ENCODE measurements at regions not wholly inside any gene's neighbourhood (a gene's known extent, or its start where the extent isn't known, plus 50 kb on each side); places are given as distances from the start of the nearest gene placed in this dataset.

- Histone ChIP-seq H3K4me3 (ENCODE audit: low read depth, low read length) (no peak overlapping the region), H3K9me3 (no peaks in the 10 kb centered on the region), H3K27me3 (no peaks in the 10 kb centered on the region), H3K4me1 (no peaks in the 10 kb centered on the region), H3K36me3 (no peaks in the 10 kb centered on the region)
- no peak for TF ChIP-seq CTCF (IDR thresholded peaks at IDR 0.05; ENCODE audit: low read depth, low read length)
- no peak for DNase-seq
Measured at GRCh38 chrX:139237141-139237540, 293.4 kb upstream of the F9 start.

GRCh38 chrX:139234898-139235297, 295.6 kb upstream of the F9 start:
- no peaks in the 10 kb centered on the region for H3K4me1 ChIP-seq
- H3K4me3 ChIP-seq (ENCODE audit: low read depth, low read length) = no peak overlapping the region
- TF ChIP-seq CTCF (IDR thresholded peaks at IDR 0.05; ENCODE audit: low read depth, low read length) = no peak
- H3K36me3 ChIP-seq = no peaks in the 10 kb centered on the region
- no peaks in the 10 kb centered on the region for H3K27me3 ChIP-seq
- no peak for DNase-seq
- H3K9me3 ChIP-seq = no peaks in the 10 kb centered on the region

- H3K36me3 ChIP-seq = no peaks in the 10 kb centered on the region
Measured at GRCh38 chrX:139224953-139225665, 305.4 kb upstream of the F9 start.

GRCh38 chrX:139222511-139223200, 307.9 kb upstream of the F9 start:
- no peaks in the 10 kb centered on the region for H3K4me1 ChIP-seq
- no peaks in the 10 kb centered on the region for H3K36me3 ChIP-seq
- no peak for DNase-seq
- H3K9me3 ChIP-seq = no peaks in the 10 kb centered on the region
- TF ChIP-seq CTCF (IDR thresholded peaks at IDR 0.05; ENCODE audit: low read depth, low read length) = no peak
- no peaks in the 10 kb centered on the region for H3K27me3 ChIP-seq
- H3K4me3 ChIP-seq (ENCODE audit: low read depth, low read length) = no peak overlapping the region

More at GRCh38 chrX:139224953-139225665, 305.4 kb upstream of the F9 start:
- Histone ChIP-seq H3K27me3 (no peaks in the 10 kb centered on the region), H3K4me3 (ENCODE audit: low read depth, low read length) (no peak overlapping the region), H3K4me1 (no peaks in the 10 kb centered on the region), H3K9me3 (no peaks in the 10 kb centered on the region)
- no peak for DNase-seq
- no peak for TF ChIP-seq CTCF (IDR thresholded peaks at IDR 0.05; ENCODE audit: low read depth, low read length)

GRCh38 chrX:139213241-139213709, 317.3 kb upstream of the F9 start:
- no peak overlapping the region for H3K4me3 ChIP-seq (ENCODE audit: low read depth, low read length)
- H3K36me3 ChIP-seq = no peaks in the 10 kb centered on the region
- H3K9me3 ChIP-seq = no peaks in the 10 kb centered on the region
- TF ChIP-seq CTCF (IDR thresholded peaks at IDR 0.05; ENCODE audit: low read depth, low read length) = no peak
- no peaks in the 10 kb centered on the region for H3K4me1 ChIP-seq
- DNase-seq = no peak
- no peaks in the 10 kb centered on the region for H3K27me3 ChIP-seq

All from BE2C (cell line).